Head of caudate nucleus (tissue), 42 donors: ENCODE measurements at regions not wholly inside any gene's neighbourhood (a gene's known extent, or its start where the extent isn't known, plus 50 kb on each side); places are given as distances from the start of the nearest gene placed in this dataset.

Experiments
- DNase-seq, 42 donors: peaks; one replicate each; pipeline versions ENCODE4 v3.0.0 to v3.0.0-alpha.2; 2020 to 2021; ENCODE audit warnings: mixed read lengths in 7 of 42
- intact Hi-C: fragments of 100-400 bp; cut with DNase I; formaldehyde crosslinking; loops from one replicate; pipeline ENCODE4 v1.15.0; 2022

DNA sequence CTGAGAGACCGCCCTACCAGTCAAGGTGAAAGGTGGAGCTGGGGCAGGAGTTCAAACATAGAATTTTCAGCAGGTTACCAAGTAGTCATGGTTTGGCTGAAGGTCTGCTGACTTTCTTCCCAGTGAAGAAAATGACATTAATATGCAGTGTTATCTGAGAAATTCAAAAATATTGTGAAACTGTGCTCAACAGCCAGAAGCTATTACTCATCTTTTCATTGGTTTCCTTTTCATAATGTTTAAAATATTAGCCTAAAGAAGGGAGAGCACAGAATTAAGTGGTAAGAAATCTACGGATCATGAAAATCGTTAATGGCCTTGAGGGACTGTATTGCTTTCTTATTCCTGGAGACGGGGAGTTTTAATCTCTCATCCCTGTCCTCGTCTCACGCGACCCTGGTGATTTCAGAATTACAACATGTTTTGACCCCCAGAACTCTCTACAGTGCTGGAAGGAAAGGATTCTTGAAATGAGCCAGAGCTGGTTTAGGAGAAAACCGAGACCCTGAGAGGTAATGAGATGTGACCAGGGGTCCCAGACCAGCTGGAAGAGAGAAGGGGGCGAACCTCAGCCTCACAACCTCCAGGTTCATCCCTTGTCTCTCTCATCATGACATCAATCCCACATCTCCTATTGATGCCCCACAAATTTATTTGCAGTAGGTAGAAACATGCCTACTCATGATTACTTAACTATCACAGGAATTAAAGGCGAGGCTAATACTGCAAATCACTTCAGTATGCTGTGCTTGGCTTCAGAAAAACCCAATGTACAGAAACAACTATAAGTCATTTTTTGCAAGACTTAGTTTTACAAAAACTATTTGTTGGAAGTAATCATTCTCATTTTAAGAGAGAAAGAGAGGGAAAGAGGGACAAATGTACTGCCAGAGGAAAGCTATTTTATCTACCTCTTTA, 209.5 kb downstream of the FNDC1 start:
- no peak for DNase-seq
- intact Hi-C loops = no loop called here

- DNase-seq = no peak
- intact Hi-C loops = no loop called here
Observed at GRCh38 chr6:159376516-159377158, 207.4 kb downstream of the FNDC1 start.

DNA sequence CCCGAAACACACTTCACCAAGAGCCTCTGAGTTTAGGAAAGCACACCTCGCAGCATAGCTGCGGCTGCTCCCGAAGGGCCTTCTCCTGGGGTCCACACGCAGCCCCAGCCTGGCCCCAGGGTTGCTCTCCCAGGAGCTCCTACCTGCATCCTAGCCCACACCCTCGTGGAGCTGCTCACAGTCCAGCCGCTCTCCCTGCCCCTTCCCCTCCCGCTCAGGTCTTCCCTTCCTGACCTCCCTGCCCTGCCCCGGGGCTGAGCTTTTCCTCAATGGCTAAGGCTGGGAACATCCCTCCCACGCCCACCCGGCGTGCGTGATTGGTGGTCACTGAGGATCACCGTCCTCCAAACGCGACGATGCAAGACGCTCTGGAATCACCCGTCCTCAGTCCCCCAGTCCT, 205.8 kb downstream of the FNDC1 start:
- no peak for DNase-seq
- intact Hi-C loops = no loop called here

DNA sequence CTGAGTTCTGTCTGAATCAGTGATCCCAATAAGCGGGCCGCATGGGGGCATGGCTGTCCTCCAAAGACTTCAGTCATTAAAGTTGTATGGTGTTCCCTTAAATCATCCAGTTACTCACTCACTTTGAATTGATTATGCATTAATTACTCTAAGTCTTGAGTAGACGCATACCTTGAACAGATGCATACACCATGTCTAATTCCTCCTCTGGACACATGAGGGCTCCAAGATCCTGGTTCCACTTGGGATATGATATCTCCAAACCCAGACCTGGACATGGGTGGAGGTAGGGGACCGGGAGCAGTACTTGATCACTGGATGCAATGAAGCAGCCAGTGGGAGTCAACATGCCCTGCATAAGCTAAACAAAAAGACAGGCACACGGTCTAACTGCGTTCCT, 204.5 kb downstream of the FNDC1 start:
- no peak for DNase-seq
- intact Hi-C loops = no loop called here

DNA sequence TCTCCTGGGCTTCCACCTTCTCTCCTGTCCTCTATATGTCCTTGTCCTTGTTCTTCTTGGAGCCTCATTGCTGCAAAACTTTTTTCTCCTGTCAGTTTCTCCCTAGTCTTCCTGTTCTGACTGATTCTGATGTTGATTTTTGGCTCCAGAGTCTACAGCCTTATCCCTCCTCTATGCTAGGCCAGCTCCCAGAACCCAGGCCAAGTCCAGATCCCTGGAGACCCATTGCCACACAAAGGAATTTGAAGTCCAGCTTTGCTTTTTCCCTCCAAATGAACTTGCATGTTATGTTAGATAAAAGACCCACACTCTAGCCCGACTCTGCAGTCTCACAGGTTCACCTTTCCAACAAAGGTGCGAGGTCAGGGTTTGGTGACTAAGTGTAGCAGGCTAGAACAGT, 203.1 kb downstream of the FNDC1 start:
- intact Hi-C loops = no loop called here
- no peak for DNase-seq

- intact Hi-C loops = no loop called here
- DNase-seq = no peak
Observed at GRCh38 chr6:159360306-159360705, 191.1 kb downstream of the FNDC1 start.

DNA sequence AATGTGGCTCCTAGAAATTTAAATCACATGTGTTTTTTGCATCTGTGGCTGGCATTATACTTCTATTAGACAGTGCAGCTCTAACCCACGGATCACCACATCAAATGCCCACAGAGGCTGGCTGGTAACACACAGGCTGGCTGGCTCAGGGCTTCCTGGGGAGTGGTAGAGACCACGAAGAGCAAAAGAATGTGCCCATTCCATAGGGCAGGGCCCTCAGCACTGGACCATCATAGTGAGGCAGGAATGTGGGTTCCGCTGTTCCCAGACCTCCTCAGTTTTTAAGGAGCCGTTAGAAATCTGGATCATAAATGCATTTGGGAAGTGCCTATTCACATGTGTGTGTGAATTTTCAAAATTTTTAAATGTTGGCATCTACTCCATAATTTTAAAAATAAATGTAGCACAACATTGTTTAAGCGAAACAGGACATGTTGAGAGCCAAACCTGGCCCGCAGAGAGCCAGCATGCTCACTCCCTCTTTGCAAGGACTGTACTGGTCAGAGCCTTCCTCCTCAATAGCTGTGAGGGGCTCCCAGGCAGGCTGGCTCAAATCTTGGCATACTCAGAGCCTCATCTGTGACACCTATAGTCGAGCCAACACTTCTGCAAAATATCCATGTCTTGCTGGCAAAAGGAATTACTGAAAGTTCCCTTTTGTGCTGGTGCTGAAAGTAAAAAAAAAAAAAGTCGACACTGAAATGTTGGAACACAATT, 190.5 kb downstream of the FNDC1 start:
- DNase-seq = no peak
- intact Hi-C loops = no loop called here

DNA sequence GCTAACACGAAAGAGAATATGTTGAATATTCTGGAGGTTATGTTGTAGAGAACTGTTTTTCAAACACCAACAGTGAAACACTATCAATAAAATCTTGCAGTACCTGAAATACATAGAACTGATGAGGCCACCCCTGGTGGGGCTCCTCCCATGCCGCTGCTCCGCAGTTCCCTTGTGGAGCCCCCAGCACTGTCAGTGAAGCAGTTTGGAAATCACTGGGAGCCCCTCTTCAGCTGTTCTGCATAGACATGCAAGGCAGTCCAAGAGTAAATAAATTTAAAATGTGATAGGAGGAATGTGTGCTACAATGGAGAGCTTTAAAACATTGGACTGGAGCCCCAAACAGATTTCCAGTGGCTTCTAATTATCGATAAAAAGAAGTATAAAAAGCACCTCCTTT, 189.4 kb downstream of the FNDC1 start:
- intact Hi-C loops = no loop called here
- DNase-seq = no peak

GRCh38 chr6:159357211-159357915, 188.2 kb downstream of the FNDC1 start:
- intact Hi-C loops = no loop called here
- no peak for DNase-seq

GRCh38 chr6:159353193-159353592, 184.0 kb downstream of the FNDC1 start:
- DNase-seq = no peak
- intact Hi-C loops = no loop called here

GRCh38 chr6:159351707-159352106, 182.5 kb downstream of the FNDC1 start:
- intact Hi-C loops = no loop called here
- DNase-seq = no peak

GRCh38 chr6:159349915-159350314, 180.7 kb downstream of the FNDC1 start:
- intact Hi-C loops = no loop called here
- DNase-seq = no peak

- intact Hi-C loops = no loop called here
Observed at GRCh38 chr6:159343709-159344108, 174.5 kb downstream of the FNDC1 start.

GRCh38 chr6:159342146-159342545, 172.9 kb downstream of the FNDC1 start:
- intact Hi-C loops = no loop called here
- DNase-seq = no peak

More at GRCh38 chr6:159343709-159344108, 174.5 kb downstream of the FNDC1 start:
- no peak for DNase-seq

- no peak for DNase-seq
Observed at GRCh38 chr6:159334068-159334467, 164.9 kb downstream of the FNDC1 start.

DNA sequence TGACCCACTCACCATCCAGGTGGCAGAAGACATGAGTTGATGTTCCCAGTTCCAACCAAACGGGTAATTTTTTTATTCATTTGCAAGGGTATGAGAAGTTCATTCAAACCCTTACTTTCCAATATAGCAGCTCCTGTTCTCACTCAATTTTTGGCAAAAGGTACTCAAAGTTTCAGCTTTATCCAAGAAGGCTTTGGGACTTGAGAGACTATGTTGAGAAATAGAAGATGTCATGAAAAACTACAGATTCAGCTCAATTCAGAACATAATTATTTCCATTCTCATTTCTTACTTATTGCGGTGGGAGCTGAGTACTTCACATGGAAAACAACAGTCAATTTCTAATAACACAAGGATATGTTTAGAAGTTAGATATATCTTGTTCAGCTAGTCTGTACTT, 162.3 kb downstream of the FNDC1 start:
- intact Hi-C loops = no loop called here
- DNase-seq = no peak

More at GRCh38 chr6:159334068-159334467, 164.9 kb downstream of the FNDC1 start:
- intact Hi-C loops = no loop called here

DNA sequence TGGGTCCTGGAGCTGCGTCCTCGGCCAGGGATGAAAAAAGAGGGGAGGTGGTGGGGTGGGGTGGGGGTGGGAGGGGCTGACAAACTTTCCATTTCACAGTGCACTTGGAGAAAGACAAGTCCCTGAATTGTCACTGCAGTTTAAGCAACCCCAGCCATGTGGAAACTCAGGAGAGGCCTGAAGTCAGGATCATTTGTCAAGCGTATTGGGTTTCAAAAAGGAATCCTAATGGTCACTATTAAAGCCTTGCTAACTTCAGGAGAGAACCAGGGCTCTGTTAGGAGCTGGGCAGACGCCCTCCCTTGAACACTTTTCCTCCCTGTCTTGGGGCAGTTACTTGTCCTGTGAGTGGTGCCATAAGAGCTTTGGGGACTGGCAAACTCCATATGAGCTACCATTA, 159.9 kb downstream of the FNDC1 start:
- DNase-seq = no peak

DNA sequence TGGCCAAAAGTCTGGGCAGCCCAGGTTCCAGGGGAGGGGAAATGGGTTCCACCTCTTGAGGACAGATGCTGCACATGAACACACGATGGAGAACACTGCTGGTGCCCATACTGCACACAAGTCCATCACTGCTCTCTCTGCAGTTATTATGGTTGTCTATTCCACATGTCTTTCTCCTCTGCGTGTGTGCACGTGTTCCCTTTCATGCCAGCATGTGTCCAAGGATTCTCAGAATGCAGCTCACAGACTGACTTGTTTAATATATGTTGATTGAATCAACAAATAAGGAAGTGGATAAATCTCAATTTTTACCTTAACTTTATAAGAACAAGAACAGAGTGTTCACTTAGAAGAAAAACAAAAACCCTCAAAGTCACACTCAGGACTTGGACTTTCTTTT, 158.9 kb downstream of the FNDC1 start:
- intact Hi-C loops = no loop called here
- DNase-seq = no peak

More for the DNA sequence above, 159.9 kb downstream of the FNDC1 start:
- intact Hi-C loops = no loop called here

DNA sequence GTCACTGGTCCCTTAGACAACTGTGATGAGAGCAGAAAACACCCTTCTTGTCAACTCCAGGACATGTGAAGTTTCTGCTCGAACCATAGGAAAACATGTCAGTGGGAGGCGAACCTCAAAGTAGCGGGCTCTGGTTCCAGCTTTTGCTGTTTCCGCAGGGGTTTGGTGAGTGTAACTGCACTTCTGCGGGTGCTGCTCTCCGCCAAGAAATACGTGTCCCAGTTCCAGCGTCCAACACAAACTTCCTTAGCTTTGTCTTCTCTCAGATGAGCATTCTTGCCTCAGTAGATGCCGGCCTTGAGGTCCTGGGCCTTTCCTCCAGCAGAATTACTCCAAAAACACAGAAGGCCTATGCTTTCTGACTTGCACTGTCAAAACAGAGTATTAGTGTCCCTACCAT, 156.3 kb downstream of the FNDC1 start:
- no peak for DNase-seq
- intact Hi-C loops = no loop called here
